SU-DHL-6 (cell line): ENCODE measurements at regions not wholly inside any gene's neighbourhood (a gene's known extent, or its start where the extent isn't known, plus 50 kb on each side); places are given as distances from the start of the nearest gene placed in this dataset.

ENCODE experiments used
- H2AFZ ChIP-seq: fragments of 200-600 bp; sonication (generic); 2 replicates; pipeline ENCODE4 v1.6.1; 2014; ENCODE audit warnings: low read depth, mild to moderate bottlenecking, moderate library complexity, mixed read lengths, antibody characterized with exemption, low read length; ENCODE audit not compliant: severe bottlenecking
- H3F3A ChIP-seq: fragments of 200-600 bp; shearing (Covaris generic); 2 replicates; pipeline ENCODE4 v1.6.0; 2016; ENCODE audit warnings: antibody characterized with exemption, mild to moderate bottlenecking; ENCODE audit not compliant: insufficient read depth
- H3K27ac ChIP-seq: fragments of 200-600 bp; sonication (generic); 2 replicates; pipeline ENCODE4 v1.5.1; 2016; ENCODE audit warnings: low read depth, mild to moderate bottlenecking, low read length, moderate library complexity, mixed read lengths
- H3K27me3 ChIP-seq: fragments of 200-600 bp; sonication (generic), shearing (Covaris generic); 2 replicates; pipeline ENCODE4 v1.6.0; 2014; ENCODE audit warnings: mild to moderate bottlenecking, low read length
- H3K36me3 ChIP-seq: fragments of 200-600 bp; sonication (generic); 2 replicates; pipeline ENCODE4 v1.6.1; 2014; ENCODE audit warnings: mild to moderate bottlenecking, low read length, mixed read lengths
- H3K4me2 ChIP-seq: fragments of 300-600, 200-600 bp; shearing (Covaris generic), sonication (generic); 2 replicates; pipeline ENCODE4 v1.6.0; 2014; ENCODE audit warnings: low read length, low read depth, mild to moderate bottlenecking; ENCODE audit not compliant: poor library complexity, severe bottlenecking
- H3K4me3 ChIP-seq: fragments of 200-600 bp; sonication (generic); 2 replicates; pipeline ENCODE4 v1.5.1; 2014; ENCODE audit warnings: antibody characterized with exemption, low read length, mild to moderate bottlenecking, mixed read lengths; ENCODE audit not compliant: insufficient read depth, poor library complexity, severe bottlenecking
- H3K79me2 ChIP-seq: fragments of 200-600 bp; sonication (generic); 2 replicates; pipeline ENCODE4 v1.6.1; 2014; ENCODE audit warnings: mild to moderate bottlenecking, low read length, moderate library complexity; ENCODE audit not compliant: insufficient read depth
- H3K9ac ChIP-seq: fragments of 200-600 bp; sonication (generic); 2 replicates; pipeline ENCODE4 v1.7.0; 2014; ENCODE audit warnings: mild to moderate bottlenecking, low read length
- H3K9me2 ChIP-seq: fragments of 200-600 bp; sonication (generic); replicated peaks from 2 replicates; pipeline ENCODE4 v1.6.1; 2014; ENCODE audit warnings: low read length; ENCODE audit not compliant: insufficient read depth
- H3K9me3 ChIP-seq: fragments of 200-600 bp; sonication (generic); 2 replicates; pipeline ENCODE4 v1.6.1; 2014; ENCODE audit warnings: low read length, mixed read lengths; ENCODE audit not compliant: insufficient read depth
- H4K20me1 ChIP-seq: fragments of 200-600 bp; sonication (generic); 2 replicates; pipeline ENCODE4 v1.6.1; 2014; ENCODE audit warnings: low read depth, mild to moderate bottlenecking, antibody characterized with exemption, low read length, moderate library complexity, mixed read lengths
- CTCF ChIP-seq: fragments of 200-600 bp; sonication (generic); IDR thresholded peaks from one replicate; pipeline ENCODE4 v1.5.1; 2017; ENCODE audit warnings: antibody characterized with exemption, mild to moderate bottlenecking, low read length, moderate library complexity; ENCODE audit not compliant: insufficient read depth, poor library complexity, severe bottlenecking
- EZH2phosphoT487 ChIP-seq: fragments of 200-600 bp; sonication (generic), shearing (Covaris generic); conservative IDR thresholded peaks from 2 replicates; pipeline ENCODE4 v1.6.1; 2018; ENCODE audit warnings: mild to moderate bottlenecking, antibody characterized with exemption, low read length, moderate library complexity, mixed read lengths

GRCh38 chr20:55555075-55555650 lies 450.2 kb downstream of the CBLN4 start:
- no peak for TF ChIP-seq EZH2phosphoT487
- no peak for TF ChIP-seq CTCF
- Histone ChIP-seq H3K4me3 (no peak overlapping the region), H3K27ac (no peak overlapping the region), H3K9me3 (no peaks in the 10 kb centered on the region), H4K20me1 (no peaks in the 10 kb centered on the region), H3K9me2 (no peaks in the 10 kb centered on the region), H2AFZ (no peak overlapping the region), H3K36me3 (no peaks in the 10 kb centered on the region), H3K9ac (no peak overlapping the region), H3K79me2 (no peaks in the 10 kb centered on the region), H3K27me3 (no peaks in the 10 kb centered on the region), H3K4me2 (no peak overlapping the region), H3F3A (no peaks in the 10 kb centered on the region)

GRCh38 chr20:55544638-55545037 lies 460.7 kb downstream of the CBLN4 start:
- no peaks in the 10 kb centered on the region for H3K36me3 ChIP-seq
- no peak overlapping the region for H3K4me3 ChIP-seq
- H3K9me3 ChIP-seq, result no peaks in the 10 kb centered on the region
- H3K79me2 ChIP-seq, result no peaks in the 10 kb centered on the region
- H3K9me2 ChIP-seq, result no peaks in the 10 kb centered on the region
- H3K27ac ChIP-seq, result no peak overlapping the region
- H2AFZ ChIP-seq, result no peak overlapping the region
- H3K27me3 ChIP-seq, result no peaks in the 10 kb centered on the region
- H3K4me2 ChIP-seq, result no peak overlapping the region
- no peaks in the 10 kb centered on the region for H4K20me1 ChIP-seq
- no peak for TF ChIP-seq EZH2phosphoT487
- no peak overlapping the region for H3K9ac ChIP-seq
- H3F3A ChIP-seq, result no peaks in the 10 kb centered on the region

GRCh38 chr20:55540486-55540885 lies 464.8 kb downstream of the CBLN4 start:
- Histone ChIP-seq H3K27ac (no peak overlapping the region), H3K9ac (no peak overlapping the region), H3K4me3 (no peak overlapping the region), H3K9me3 (no peaks in the 10 kb centered on the region), H4K20me1 (no peaks in the 10 kb centered on the region), H3K79me2 (no peaks in the 10 kb centered on the region), H3F3A (no peaks in the 10 kb centered on the region), H3K4me2 (no peak overlapping the region), H3K36me3 (no peaks in the 10 kb centered on the region), H3K27me3 (no peaks in the 10 kb centered on the region), H3K9me2 (no peaks in the 10 kb centered on the region), H2AFZ (no peak overlapping the region)
- TF ChIP-seq EZH2phosphoT487, result no peak
- TF ChIP-seq CTCF, result no peak

- no peaks in the 10 kb centered on the region for H3F3A ChIP-seq
- TF ChIP-seq EZH2phosphoT487 (no peak), CTCF (no peak)
Measured at GRCh38 chr20:55540013-55540412, 465.3 kb downstream of the CBLN4 start.

More at GRCh38 chr20:55540013-55540412, 465.3 kb downstream of the CBLN4 start:
- H3K27ac ChIP-seq, result no peak overlapping the region
- no peak overlapping the region for H2AFZ ChIP-seq
- no peak overlapping the region for H3K9ac ChIP-seq
- no peaks in the 10 kb centered on the region for H3K27me3 ChIP-seq
- H3K4me2 ChIP-seq, result no peak overlapping the region
- no peaks in the 10 kb centered on the region for H3K9me3 ChIP-seq
- H4K20me1 ChIP-seq, result no peaks in the 10 kb centered on the region
- no peaks in the 10 kb centered on the region for H3K9me2 ChIP-seq
- H3K79me2 ChIP-seq, result no peaks in the 10 kb centered on the region
- H3K36me3 ChIP-seq, result no peaks in the 10 kb centered on the region
- no peak overlapping the region for H3K4me3 ChIP-seq
